K562 (cell line): ENCODE measurements at regions not wholly inside any gene's neighbourhood (a gene's known extent, or its start where the extent isn't known, plus 50 kb on each side); places are given as distances from the start of the nearest gene placed in this dataset.
"Not testable (repeated sequence)": the region's sequence is repeated elsewhere in the genome, so short reads cannot be mapped to it uniquely, and the experiment has no call there.

Experiments used
- ATAC-seq: fragments of 200-7000 bp; cut with Tn5 transposase; 3 replicates; pipeline ENCODE4 v1.9.1; 2020; ENCODE audit warnings: moderate library complexity
- BruUV-seq: library from RNA; stranded (reverse); fragments of 400-500 nt; replicated peaks from 2 replicates; lab custom pipeline; 2021; lab: Mats Ljungman, UMichigan
- CTCF ChIA-PET: fragments of 300-600 bp; formaldehyde crosslinking; extraction: SDS; loops from one replicate; lab custom pipeline; 2021; ENCODE audit warnings: low intra/inter-chr PET ratio; lab: Yijun Ruan, JAX
- POLR2A ChIA-PET: fragments of 300-600, 350-650 bp; sonication (Branson Sonifier 250); formaldehyde crosslinking; extraction: SDS; loops from one replicate; lab custom pipeline; 2021; ENCODE audit warnings: antibody characterized with exemption, inconsistent platforms; lab: Yijun Ruan, JAX
- DNase-seq, 4 experiments: peaks; one replicate each; pipeline versions ENCODE4 v3.0.0 to v3.0.0-alpha.2; 2011 to 2018; ENCODE audit warnings: low spot score in 3 of 4, mixed read lengths in 3 of 4; ENCODE audit errors: extremely low read depth in 1 of 4
- FAIRE-seq: peaks from 2 replicates; lab custom pipeline; 2011; peaks lifted over from hg19 to GRCh38; lab: Jason Lieb, UNC
- H2AFZ ChIP-seq: 2 replicates; pipeline ENCODE4 v1.6.0; 2011; ENCODE audit warnings: low read depth, low read length, control low read depth, inconsistent platforms
- H3K27ac ChIP-seq: fragments of 200-600 bp; 3 replicates; pipeline ENCODE4 v1.8.0; 2011; ENCODE audit warnings: low read depth, mild to moderate bottlenecking, control low read depth, inconsistent platforms, low read length, moderate library complexity, mixed read lengths; ENCODE audit errors: extremely low read depth
- H3K27me3 ChIP-seq, 2 experiments: fragments of 300-600 bp in 1 of 2; 2 replicates in 1 of 2; 3 replicates in 1 of 2; pipeline versions ENCODE4 v1.6.0 to v1.8.0; 2011; ENCODE audit warnings: inconsistent platforms in 2 of 2, low read length in 2 of 2, mild to moderate bottlenecking in 1 of 2, mixed read lengths in 1 of 2, moderate library complexity in 1 of 2; ENCODE audit not compliant: control insufficient read depth in 2 of 2, insufficient read depth in 2 of 2
- H3K36me3 ChIP-seq: fragments of 300-600 bp; 3 replicates; pipeline ENCODE4 v1.8.0; 2011; ENCODE audit warnings: mild to moderate bottlenecking, low read length, inconsistent platforms; ENCODE audit not compliant: control insufficient read depth, insufficient read depth
- H3K4me1 ChIP-seq, 2 experiments: fragments of 200-600 bp in 1 of 2; replicated peaks in 1 of 2; 2 replicates in 1 of 2; 3 replicates in 1 of 2; pipeline versions ENCODE4 v1.5.1 to v1.8.0; 2011; ENCODE audit warnings: inconsistent platforms in 2 of 2, low read length in 2 of 2, mild to moderate bottlenecking in 1 of 2, mixed read lengths in 1 of 2, moderate library complexity in 1 of 2; ENCODE audit not compliant: control insufficient read depth in 2 of 2, insufficient read depth in 2 of 2
- H3K4me2 ChIP-seq: 2 replicates; pipeline ENCODE4 v1.6.1; 2011; ENCODE audit warnings: low read length, control low read depth, inconsistent platforms, mixed read lengths; ENCODE audit not compliant: insufficient read depth
- H3K4me3 ChIP-seq: fragments of 200-600 bp; sonication (generic), shearing (Covaris generic); 2 replicates; pipeline ENCODE4 v1.5.1; 2016; ENCODE audit warnings: control low read depth, inconsistent platforms
- H3K79me2 ChIP-seq: fragments of 200-600 bp; 3 replicates; pipeline ENCODE4 v1.8.0; 2011; ENCODE audit warnings: low read length, inconsistent platforms; ENCODE audit not compliant: control insufficient read depth, insufficient read depth
- H3K9ac ChIP-seq, 2 experiments: 2 replicates each; pipeline versions ENCODE4 v1.6.0 to v1.6.1; 2011; ENCODE audit warnings: low read depth in 2 of 2, low read length in 2 of 2, control low read depth in 1 of 2, inconsistent platforms in 1 of 2, mild to moderate bottlenecking in 1 of 2, mixed read lengths in 1 of 2; ENCODE audit not compliant: insufficient read depth in 1 of 2
- H3K9me1 ChIP-seq: one replicate; pipeline ENCODE4 v1.6.0; 2011; ENCODE audit warnings: inconsistent platforms, mild to moderate bottlenecking, low read length, moderate library complexity; ENCODE audit not compliant: control insufficient read depth, insufficient read depth
- H3K9me3 ChIP-seq: replicated peaks from 2 replicates; pipeline ENCODE4 v1.5.1; 2011; ENCODE audit warnings: low read depth, low read length, inconsistent platforms; ENCODE audit not compliant: control insufficient read depth, insufficient read depth
- H4K20me1 ChIP-seq: replicated peaks from 2 replicates; pipeline ENCODE4 v1.6.1; 2011; ENCODE audit warnings: low read length, inconsistent platforms, mixed read lengths; ENCODE audit not compliant: control insufficient read depth, insufficient read depth
- CBX5 ChIP-seq: IDR thresholded peaks from 2 replicates; pipeline ENCODE4 v1.6.1; 2014; ENCODE audit warnings: low read depth, borderline replicate concordance
- KDM1A ChIP-seq, 2 experiments: fragments of 450-650 bp; IDR thresholded peaks; 2 replicates each; pipeline ENCODE4 v1.6.1; 2016; ENCODE audit warnings: mild to moderate bottlenecking in 2 of 2
- MXI1 ChIP-seq: IDR thresholded peaks from 2 replicates; pipeline ENCODE4 v1.6.1; 2011; ENCODE audit warnings: low read depth, mild to moderate bottlenecking, improper control_type of control experiment, low read length
- POLR2A ChIP-seq: fragments of 450-650 bp; conservative IDR thresholded peaks from 2 replicates; pipeline ENCODE4 v1.6.1; 2016
- POLR2AphosphoS5 ChIP-seq: IDR thresholded peaks from 2 replicates; pipeline ENCODE4 v1.6.1; 2011; ENCODE audit warnings: mild to moderate bottlenecking, low read depth, low read length, moderate library complexity; ENCODE audit not compliant: control insufficient read depth, insufficient read depth
- TCF7L2 ChIP-seq: fragments of 150-350 bp; IDR thresholded peaks from 2 replicates; pipeline ENCODE4 v1.6.1; 2016; ENCODE audit warnings: low read depth, mild to moderate bottlenecking, low read length, moderate library complexity
- ZBTB7A ChIP-seq: IDR thresholded peaks from 2 replicates; pipeline ENCODE4 v1.6.1; 2011; ENCODE audit warnings: low read depth, mild to moderate bottlenecking, low read length, moderate library complexity, borderline replicate concordance; ENCODE audit not compliant: control insufficient read depth
- ZNF57 ChIP-seq: fragments of 450-650 bp; formaldehyde crosslinking; IDR thresholded peaks from 2 replicates; pipeline ENCODE4 v1.4.0; 2020; ENCODE audit warnings: mild to moderate bottlenecking, moderate library complexity
- WGBS: fragments of 100-300 bp; shearing (Covaris generic); methylation state at CpG from one replicate; pipeline ENCODE4 v1.1.6; 2016; ENCODE audit warnings: low coverage, mixed read lengths; ENCODE audit not compliant: insufficient coverage; ENCODE audit errors: missing lambda C conversion rate; 5-methylcytosine and 5-hydroxymethylcytosine counted together
- in situ Hi-C: fragments of 300-500 bp; cut with MboI; formaldehyde crosslinking; loops from 4 replicates; pipeline ENCODE4 v1.15.0; 2018; ENCODE audit warnings: inconsistent platforms, mixed read lengths
- intact Hi-C: fragments of 100-400 bp; cut with micrococcal nuclease; formaldehyde crosslinking; loops from 2 replicates; pipeline ENCODE4 v1.14.2; 2022

GRCh38 chr4:17020901-17021300 lies 122.5 kb upstream of the LDB2 start:
- no peak for TF ChIP-seq CBX5
- TF ChIP-seq POLR2AphosphoS5 = no peak
- no peak for TF ChIP-seq ZNF57
- no peak for TF ChIP-seq TCF7L2
- TF ChIP-seq ZBTB7A = no peak
- no peak for TF ChIP-seq MXI1
- in situ Hi-C loops (no loop called here), intact Hi-C loops (no loop called here)
- FAIRE-seq (no peak), ATAC-seq (no peak), DNase-seq (no peak)
- 0% methylated on average over 4 of the region's 4 CpGs for WGBS
- Histone ChIP-seq H3K9ac (no peak overlapping the region), H3K9me1 (no peaks in the 10 kb centered on the region), H3K27me3 (no peaks in the 10 kb centered on the region), H2AFZ (no peak overlapping the region), H3K4me3 (no peak overlapping the region), H3K27ac (no peak overlapping the region), H3K4me1 (no peaks in the 10 kb centered on the region), H3K9me3 (no peaks in the 10 kb centered on the region), H3K79me2 (no peaks in the 10 kb centered on the region), H3K36me3 (no peaks in the 10 kb centered on the region), H3K4me2 (no peak overlapping the region), H4K20me1 (no peaks in the 10 kb centered on the region)
- POLR2A ChIA-PET = no interaction called here
- CTCF ChIA-PET = no interaction called here
- BruUV-seq = no TSS peak

GRCh38 chr4:17020451-17020850 lies 122.0 kb upstream of the LDB2 start:
- no peaks in the 10 kb centered on the region for H3K27me3 ChIP-seq
- WGBS = 0% methylated on average over 1 of the region's 1 CpG
- ChIA-PET CTCF (no interaction called here), POLR2A (no interaction called here)
- H4K20me1 ChIP-seq = no peaks in the 10 kb centered on the region
- BruUV-seq = no TSS peak
- no peaks in the 10 kb centered on the region for H3K9me1 ChIP-seq
- no peaks in the 10 kb centered on the region for H3K9me3 ChIP-seq
- no peaks in the 10 kb centered on the region for H3K36me3 ChIP-seq
- no peaks in the 10 kb centered on the region for H3K4me1 ChIP-seq
- no peak for ATAC-seq
- in situ Hi-C loops = no loop called here
- no peak for TF ChIP-seq KDM1A (IDR thresholded peaks at IDR 0.05)
- no peak for TF ChIP-seq POLR2A
- DNase-seq = no peak
- no peak for FAIRE-seq
- no peak overlapping the region for H3K9ac ChIP-seq
- no peak overlapping the region for H3K4me3 ChIP-seq
- no peaks in the 10 kb centered on the region for H3K79me2 ChIP-seq
- H2AFZ ChIP-seq = no peak overlapping the region
- no peak overlapping the region for H3K27ac ChIP-seq
- H3K4me2 ChIP-seq = no peak overlapping the region
- intact Hi-C loops = no loop called here

GRCh38 chr4:17018621-17019020 lies 120.2 kb upstream of the LDB2 start:
- DNase-seq, BruUV-seq, in situ Hi-C loops, FAIRE-seq, H3K27ac ChIP-seq, H2AFZ ChIP-seq, H3K36me3 ChIP-seq, ATAC-seq, H3K27me3 ChIP-seq, H3K9me1 ChIP-seq, H4K20me1 ChIP-seq, H3K4me2 ChIP-seq, H3K4me1 ChIP-seq, POLR2A ChIA-PET, CTCF ChIA-PET, H3K79me2 ChIP-seq, intact Hi-C loops, H3K9ac ChIP-seq, H3K9me3 ChIP-seq, H3K4me3 ChIP-seq: not testable (repeated sequence)
- 0% methylated on average over 1 of the region's 1 CpG for WGBS
